CD4-positive, alpha-beta T cell (primary cell): ENCODE measurements at regions not wholly inside any gene's neighbourhood (a gene's known extent, or its start where the extent isn't known, plus 50 kb on each side); places are given as distances from the start of the nearest gene placed in this dataset.

ENCODE experiments used
- ATAC-seq: fragments of 200-7000 bp; cut with Tn5 transposase; one replicate; pipeline ENCODE4 v1.10.0; 2022; ENCODE audit warnings: mild to moderate bottlenecking; ENCODE audit not compliant: poor library complexity
- CTCF ChIA-PET: fragments of 350-600 bp; sonication (Branson Sonifier 250); formaldehyde crosslinking; loops from one replicate; lab custom pipeline; 2021; ENCODE audit warnings: antibody characterized with exemption, inconsistent platforms; lab: Charles Lee
- POLR2A ChIA-PET: fragments of 350-600 bp; sonication (Branson Sonifier 250); formaldehyde crosslinking; loops from one replicate; lab custom pipeline; 2021; ENCODE audit warnings: antibody characterized with exemption, inconsistent platforms; lab: Charles Lee
- DNase-seq, 14 experiments: peaks; one replicate each; pipeline ENCODE4 v3.0.0-alpha.2; 2013 to 2020; ENCODE audit warnings: mixed read lengths in 2 of 14
- H3K27ac ChIP-seq, 2 donors: one replicate each; pipeline versions ENCODE4 v1.5.1 to v1.7.0; 2013; ENCODE audit warnings: low read length in 2 of 2, low read depth in 1 of 2, mild to moderate bottlenecking in 1 of 2
- H3K27me3 ChIP-seq, 2 experiments: 1 replicate in 1 of 2; 2 replicates in 1 of 2; pipeline versions ENCODE4 v1.6.1 to v1.7.0; 2013; ENCODE audit warnings: low read length in 2 of 2, control low read depth in 1 of 2, mild to moderate bottlenecking in 1 of 2, moderate library complexity in 1 of 2; ENCODE audit not compliant: insufficient read depth in 2 of 2, control insufficient read depth in 1 of 2
- H3K36me3 ChIP-seq: one replicate; pipeline ENCODE4 v1.6.1; 2013; ENCODE audit warnings: low read length, control low read depth; ENCODE audit not compliant: insufficient read depth
- H3K4me1 ChIP-seq: one replicate; pipeline ENCODE4 v1.6.1; 2013; ENCODE audit warnings: low read length, control low read depth; ENCODE audit not compliant: insufficient read depth
- H3K4me3 ChIP-seq: one replicate; pipeline ENCODE4 v1.5.1; 2013; ENCODE audit warnings: mild to moderate bottlenecking, low read length, moderate library complexity
- H3K9me3 ChIP-seq, 2 experiments: 1 replicate in 1 of 2; 2 replicates in 1 of 2; pipeline versions ENCODE4 v1.6.1 to v1.7.0; 2013; ENCODE audit warnings: low read length in 2 of 2, mild to moderate bottlenecking in 2 of 2, control low read depth in 1 of 2, moderate library complexity in 1 of 2; ENCODE audit not compliant: control insufficient read depth in 1 of 2, insufficient read depth in 1 of 2
- H3K27ac Mint-ChIP-seq: one replicate; pipeline ENCODE4 v1.8.0; 2020; ENCODE audit warnings: mixed read lengths
- H3K27me3 Mint-ChIP-seq: one replicate; pipeline ENCODE4 v1.8.0; 2021; ENCODE audit warnings: mixed read lengths
- H3K36me3 Mint-ChIP-seq: one replicate; pipeline ENCODE4 v1.8.0; 2021; ENCODE audit warnings: low read depth, mixed read lengths
- H3K4me1 Mint-ChIP-seq: one replicate; pipeline ENCODE4 v1.8.0; 2021; ENCODE audit warnings: low read depth, mixed read lengths
- H3K4me3 Mint-ChIP-seq: one replicate; pipeline ENCODE4 v1.8.0; 2020; ENCODE audit warnings: mild to moderate bottlenecking, mixed read lengths
- H3K9me3 Mint-ChIP-seq: one replicate; pipeline ENCODE4 v1.8.0; 2020; ENCODE audit warnings: mixed read lengths
- CTCF ChIP-seq: fragments of 200-600 bp; IDR thresholded peaks from one replicate; pipeline ENCODE4 v1.8.0; 2022; ENCODE audit warnings: antibody characterized with exemption, mild to moderate bottlenecking
- intact Hi-C, 2 experiments: fragments of 100-400 bp; cut with DNase I in 1 of 2; cut with micrococcal nuclease in 1 of 2; formaldehyde crosslinking; loops; one replicate each; pipeline versions ENCODE4 v1.15.1 to v1.9.0; 2023 to 2025; cut with DNase I, micrococcal nuclease

- H3K9me3 ChIP-seq: no peaks in the 10 kb centered on the region
- ChIA-PET CTCF (no interaction called here), POLR2A (no interaction called here)
- no peaks in the 10 kb centered on the region for H3K36me3 Mint-ChIP-seq
- H3K4me1 ChIP-seq: no peaks in the 10 kb centered on the region
- intact Hi-C loops: no loop called here
- no peak overlapping the region for H3K27ac ChIP-seq
- peaks cover 9% of the 10 kb centered on the region for H3K9me3 Mint-ChIP-seq
- ATAC-seq (no peak), DNase-seq (no peak)
- no peaks in the 10 kb centered on the region for H3K36me3 ChIP-seq
- H3K27me3 Mint-ChIP-seq: no peaks in the 10 kb centered on the region
- H3K27ac Mint-ChIP-seq: no peak overlapping the region
- H3K4me1 Mint-ChIP-seq: no peaks in the 10 kb centered on the region
- no peak overlapping the region for H3K4me3 Mint-ChIP-seq
- no peaks in the 10 kb centered on the region for H3K27me3 ChIP-seq
- TF ChIP-seq CTCF: no peak
- no peak overlapping the region for H3K4me3 ChIP-seq
Measured at GRCh38 chr5:105754056-105754455, 1916.7 kb downstream of the EFNA5 start.

- Histone ChIP-seq H3K4me3 (no peak overlapping the region), H3K27ac (no peak overlapping the region), H3K4me1 (no peaks in the 10 kb centered on the region), H3K36me3 (no peaks in the 10 kb centered on the region), H3K9me3 (no peaks in the 10 kb centered on the region), H3K27me3 (no peaks in the 10 kb centered on the region)
- no peak overlapping the region for H3K4me3 Mint-ChIP-seq
- H3K36me3 Mint-ChIP-seq: no peaks in the 10 kb centered on the region
- no peaks in the 10 kb centered on the region for H3K4me1 Mint-ChIP-seq
- no peak overlapping the region for H3K27ac Mint-ChIP-seq
- no peak for TF ChIP-seq CTCF
- no peak for ATAC-seq
- ChIA-PET CTCF (no interaction called here), POLR2A (no interaction called here)
- intact Hi-C loops: no loop called here
- DNase-seq: no peak
- H3K27me3 Mint-ChIP-seq: no peaks in the 10 kb centered on the region
- peaks cover 5% of the 10 kb centered on the region for H3K9me3 Mint-ChIP-seq
Measured at GRCh38 chr5:105752801-105753200, 1917.9 kb downstream of the EFNA5 start.

GRCh38 chr5:105751908-105752307, 1918.8 kb downstream of the EFNA5 start:
- H3K36me3 Mint-ChIP-seq: no peaks in the 10 kb centered on the region
- ATAC-seq (no peak), DNase-seq (no peak)
- intact Hi-C loops: no loop called here
- Histone ChIP-seq H3K27ac (no peak overlapping the region), H3K9me3 (no peaks in the 10 kb centered on the region), H3K36me3 (no peaks in the 10 kb centered on the region), H3K4me3 (no peak overlapping the region), H3K4me1 (no peaks in the 10 kb centered on the region), H3K27me3 (no peaks in the 10 kb centered on the region)
- no peak overlapping the region for H3K4me3 Mint-ChIP-seq
- H3K27ac Mint-ChIP-seq: no peak overlapping the region
- no peaks in the 10 kb centered on the region for H3K4me1 Mint-ChIP-seq
- ChIA-PET CTCF (no interaction called here), POLR2A (no interaction called here)
- H3K27me3 Mint-ChIP-seq: no peaks in the 10 kb centered on the region
- peaks cover 8% of the 10 kb centered on the region for H3K9me3 Mint-ChIP-seq
- no peak for TF ChIP-seq CTCF
